GM12878 (cell line): ENCODE measurements at regions not wholly inside any gene's neighbourhood (a gene's known extent, or its start where the extent isn't known, plus 50 kb on each side); places are given as distances from the start of the nearest gene placed in this dataset.

Experiments
- ATAC-seq: fragments of 200-7000 bp; cut with Tn5 transposase; 3 replicates; pipeline ENCODE4 v1.9.1; 2020; ENCODE audit warnings: mild to moderate bottlenecking, moderate library complexity
- BruUV-seq: library from RNA; stranded (reverse); fragments of 400-500 nt; replicated peaks from 2 replicates; lab custom pipeline; 2021; lab: Mats Ljungman, UMichigan
- CTCF ChIA-PET: fragments of 300-600 bp; sonication (Branson Sonifier 250); formaldehyde crosslinking; extraction: SDS; loops from one replicate; lab custom pipeline; 2021; ENCODE audit warnings: inconsistent platforms; lab: Yijun Ruan, JAX
- POLR2A ChIA-PET: fragments of 350-600 bp; formaldehyde crosslinking; extraction: SDS; loops from one replicate; lab custom pipeline; 2021; ENCODE audit warnings: inconsistent platforms; lab: Charles Lee
- RAD21 ChIA-PET: fragments of 300-600 bp; sonication (Branson Sonifier 250); formaldehyde crosslinking; loops from one replicate; lab custom pipeline; 2023; ENCODE audit warnings: antibody characterized with exemption; ENCODE audit not compliant: unreplicated experiment; lab: Charles Lee
- SMC1A ChIA-PET: fragments of 300-600 bp; sonication (Branson Sonifier 250); formaldehyde crosslinking; loops from one replicate; lab custom pipeline; 2023; ENCODE audit not compliant: unreplicated experiment, uncharacterized antibody; lab: Charles Lee
- DNase-seq: peaks from one replicate; pipeline ENCODE4 v3.0.0-alpha.2; 2011; ENCODE audit warnings: low read depth, low spot score
- FAIRE-seq: peaks from 3 replicates; lab custom pipeline; 2011; peaks lifted over from hg19 to GRCh38; lab: Jason Lieb, UNC
- H2AFZ ChIP-seq: 2 replicates; pipeline ENCODE4 v1.6.0; 2011; ENCODE audit warnings: low read depth, low read length, control low read depth; ENCODE audit not compliant: control insufficient read depth
- H3K27ac ChIP-seq: 2 replicates; pipeline ENCODE4 v1.5.1; 2011; ENCODE audit warnings: control low read depth; ENCODE audit not compliant: control insufficient read depth, insufficient read depth
- H3K27me3 ChIP-seq, 2 experiments: replicated peaks in 1 of 2; 2 replicates each; pipeline versions ENCODE4 v1.6.0 to v1.6.1; 2011; ENCODE audit warnings: low read length in 1 of 2; ENCODE audit not compliant: control insufficient read depth in 2 of 2, insufficient read depth in 2 of 2
- H3K36me3 ChIP-seq, 2 experiments: 2 replicates each; pipeline ENCODE4 v1.5.1; 2011; ENCODE audit warnings: low read length in 1 of 2; ENCODE audit not compliant: control insufficient read depth in 2 of 2, insufficient read depth in 2 of 2
- H3K4me1 ChIP-seq: 2 replicates; pipeline ENCODE4 v1.6.1; 2011; ENCODE audit warnings: mild to moderate bottlenecking, low read length, moderate library complexity, mixed read lengths; ENCODE audit not compliant: control insufficient read depth, insufficient read depth
- H3K4me2 ChIP-seq: 2 replicates; pipeline ENCODE4 v1.6.0; 2011; ENCODE audit warnings: control low read depth; ENCODE audit not compliant: control insufficient read depth, insufficient read depth
- H3K4me3 ChIP-seq: fragments of 200-600 bp; sonication (generic); 2 replicates; pipeline ENCODE4 v1.5.1; 2016
- H3K79me2 ChIP-seq: 2 replicates; pipeline ENCODE4 v1.6.0; 2011; ENCODE audit warnings: low read length; ENCODE audit not compliant: control insufficient read depth, insufficient read depth
- H3K9ac ChIP-seq: 2 replicates; pipeline ENCODE4 v1.8.0; 2011; ENCODE audit warnings: low read length, control low read depth, mixed read lengths; ENCODE audit not compliant: control insufficient read depth, insufficient read depth
- H3K9me3 ChIP-seq: replicated peaks from 3 replicates; pipeline ENCODE4 v1.5.1; 2011; ENCODE audit warnings: mild to moderate bottlenecking, low read length; ENCODE audit not compliant: control insufficient read depth, insufficient read depth
- H4K20me1 ChIP-seq: 2 replicates; pipeline ENCODE4 v1.6.0; 2011; ENCODE audit not compliant: control insufficient read depth, insufficient read depth
- KDM1A ChIP-seq: fragments of 200-600 bp; sonication (generic); IDR thresholded peaks from 2 replicates; pipeline ENCODE4 v1.6.1; 2016; ENCODE audit warnings: borderline replicate concordance
- MYB ChIP-seq: fragments of 150-350 bp; IDR thresholded peaks from 2 replicates; pipeline ENCODE4 v1.6.1; 2014; ENCODE audit warnings: mild to moderate bottlenecking, low read depth, low read length, borderline replicate concordance
- ZBTB33 ChIP-seq: fragments of 450-650 bp; IDR thresholded peaks from 2 replicates; pipeline ENCODE4 v1.6.1; 2017; ENCODE audit warnings: mild to moderate bottlenecking
- WGBS: methylation state at CpG from one replicate; pipeline ENCODE4 v1.1.6; 2016; ENCODE audit warnings: low lambda C conversion rate; ENCODE audit not compliant: insufficient replicate concordance, insufficient coverage; ENCODE audit errors: missing lambda C conversion rate; 5-methylcytosine and 5-hydroxymethylcytosine counted together
- in situ Hi-C: fragments of 300-500 bp; cut with MboI; formaldehyde crosslinking; loops from 9 replicates; pipeline ENCODE4 v1.14.3; 2018; ENCODE audit warnings: mixed read lengths
- intact Hi-C: fragments of 100-400 bp; cut with micrococcal nuclease; formaldehyde crosslinking; loops from one replicate; pipeline ENCODE4 v1.14.2; 2022; ENCODE audit not compliant: unreplicated experiment

GRCh38 chr9:20028849-20029231 is 240.0 kb upstream of the SLC24A2 start:
- 23% methylated on average over 5 of the region's 5 CpGs for WGBS
- CTCF ChIA-PET, result no interaction called here

More at GRCh38 chr9:20028849-20029231, 240.0 kb upstream of the SLC24A2 start:
- Histone ChIP-seq H3K9ac (no peak overlapping the region), H3K36me3 (no peaks in the 10 kb centered on the region), H3K4me2 (no peak overlapping the region), H3K27me3 (no peaks in the 10 kb centered on the region), H3K4me3 (no peak overlapping the region), H3K27ac (no peak overlapping the region), H2AFZ (no peak overlapping the region), H3K79me2 (no peaks in the 10 kb centered on the region), H4K20me1 (no peaks in the 10 kb centered on the region), H3K4me1 (no peaks in the 10 kb centered on the region), H3K9me3 (no peaks in the 10 kb centered on the region)
- no TSS peak for BruUV-seq
- POLR2A ChIA-PET, result no interaction called here
- TF ChIP-seq ZBTB33 (no peak), KDM1A (no peak), MYB (no peak)
- RAD21 ChIA-PET, result no interaction called here
- SMC1A ChIA-PET, result no interaction called here
- ATAC-seq (no peak), FAIRE-seq (no peak), DNase-seq (no peak)
- intact Hi-C loops (no loop called here), in situ Hi-C loops (loop anchor here (10.0 kb wide), 1 partner anchor 56 kb away; no protein-coding TSS in a partner anchor)
